ENCODE measurements at regions not wholly inside any gene's neighbourhood (a gene's known extent, or its start where the extent isn't known, plus 50 kb on each side); places are given as distances from the start of the nearest gene placed in this dataset.

GRCh38 chr13:103663996-103664395 is 597.8 kb upstream of the SLC10A2 start:
- CTCF ChIA-PET, result no interaction called here
- Histone ChIP-seq H3K36me3 (ENCODE audit: control insufficient read depth in 2 of 2, insufficient read depth in 1 of 2, low read length in 2 of 2) (no peaks in the 10 kb centered on the region), H3K4me3 (ENCODE audit: low read depth, low read length) (no peak overlapping the region), H3K4me1 (ENCODE audit: control insufficient read depth, insufficient read depth, low read length) (no peaks in the 10 kb centered on the region), H3K27ac (ENCODE audit: extremely low read depth, low read depth, low read length) (no peak overlapping the region), H3K9me3 (ENCODE audit: control insufficient read depth, insufficient read depth, low read depth, low read length) (no peaks in the 10 kb centered on the region)
- TF ChIP-seq, protein P1, sequence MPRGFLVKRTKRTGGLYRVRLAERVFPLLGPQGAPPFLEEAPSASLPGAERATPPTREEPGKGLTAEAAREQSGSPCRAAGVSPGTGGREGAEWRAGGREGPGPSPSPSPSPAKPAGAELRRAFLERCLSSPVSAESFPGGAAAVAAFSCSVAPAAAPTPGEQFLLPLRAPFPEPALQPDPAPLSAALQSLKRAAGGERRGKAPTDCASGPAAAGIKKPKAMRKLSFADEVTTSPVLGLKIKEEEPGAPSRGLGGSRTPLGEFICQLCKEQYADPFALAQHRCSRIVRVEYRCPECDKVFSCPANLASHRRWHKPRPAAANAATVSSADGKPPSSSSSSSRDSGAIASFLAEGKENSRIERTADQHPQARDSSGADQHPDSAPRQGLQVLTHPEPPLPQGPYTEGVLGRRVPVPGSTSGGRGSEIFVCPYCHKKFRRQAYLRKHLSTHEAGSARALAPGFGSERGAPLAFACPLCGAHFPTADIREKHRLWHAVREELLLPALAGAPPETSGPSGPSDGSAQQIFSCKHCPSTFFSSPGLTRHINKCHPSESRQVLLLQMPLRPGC (tag by site-specific recombination; IDR thresholded peaks at IDR 0.05), result no peak
- POLR2A ChIA-PET, result no interaction called here

GRCh38 chr13:103656311-103656710 is 590.1 kb upstream of the SLC10A2 start:
- no peak for TF ChIP-seq ZNF629 (tag by site-specific recombination; IDR thresholded peaks at IDR 0.05)
- TF ChIP-seq ZNF221 (tag by site-specific recombination; IDR thresholded peaks at IDR 0.05; ENCODE audit: borderline replicate concordance), result no peak
- TF ChIP-seq ZNF274 (IDR thresholded peaks at IDR 0.05; ENCODE audit: low read length), result no peak
- no peak for TF ChIP-seq ZNF274 (tag by site-specific recombination; IDR thresholded peaks at IDR 0.05; ENCODE audit: borderline replicate concordance)
- Histone ChIP-seq H3K27ac (ENCODE audit: extremely low read depth, low read depth, low read length) (no peak overlapping the region), H3K4me3 (ENCODE audit: low read depth, low read length) (no peak overlapping the region), H3K4me1 (ENCODE audit: control insufficient read depth, insufficient read depth, low read length) (no peaks in the 10 kb centered on the region), H3K9me3 (ENCODE audit: control insufficient read depth, insufficient read depth, low read depth, low read length) (no peaks in the 10 kb centered on the region), H3K36me3 (ENCODE audit: control insufficient read depth in 2 of 2, insufficient read depth in 1 of 2, low read length in 2 of 2) (no peaks in the 10 kb centered on the region)
- CTCF ChIA-PET, result no interaction called here
- POLR2A ChIA-PET, result no interaction called here

DNA sequence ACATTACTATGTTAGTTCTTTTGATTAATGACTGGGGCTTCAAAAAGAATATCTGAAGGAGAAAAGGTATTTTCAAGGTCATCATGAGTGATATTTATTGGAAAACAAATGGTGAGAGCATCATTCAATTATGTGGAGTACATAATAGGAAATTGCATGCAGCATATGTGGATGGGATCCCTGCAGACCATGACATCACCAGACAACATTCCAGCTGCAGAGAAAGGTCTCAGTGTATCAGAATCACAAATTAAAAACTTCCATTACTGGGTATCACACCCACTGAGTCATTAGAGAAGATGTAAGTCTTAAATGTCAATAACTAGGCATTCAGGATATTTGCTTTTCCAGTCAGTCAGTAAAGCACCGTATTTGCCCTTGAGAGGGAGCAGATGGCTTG is 574.4 kb upstream of the SLC10A2 start:
- POLR2A ChIA-PET, result no interaction called here
- Histone ChIP-seq H3K27ac (ENCODE audit: extremely low read depth, low read depth, low read length) (no peak overlapping the region), H3K4me1 (ENCODE audit: control insufficient read depth, insufficient read depth, low read length) (no peaks in the 10 kb centered on the region), H3K4me3 (ENCODE audit: low read depth, low read length) (no peak overlapping the region), H3K9me3 (ENCODE audit: control insufficient read depth, insufficient read depth, low read depth, low read length) (no peaks in the 10 kb centered on the region), H3K36me3 (ENCODE audit: control insufficient read depth in 2 of 2, insufficient read depth in 1 of 2, low read length in 2 of 2) (no peaks in the 10 kb centered on the region)
- TF ChIP-seq ZNF138 (tag by site-specific recombination; IDR thresholded peaks at IDR 0.05; ENCODE audit: borderline replicate concordance) (no peak), SCRT2 (tag by site-specific recombination; IDR thresholded peaks at IDR 0.05) (no peak), ZNF433 (tag by site-specific recombination; IDR thresholded peaks at IDR 0.05; ENCODE audit: low read depth) (no peak), ZNF473 (tag by site-specific recombination; IDR thresholded peaks at IDR 0.05) (no peak), ZSCAN30 (tag by site-specific recombination; IDR thresholded peaks at IDR 0.05) (no peak)
- TF ChIP-seq, protein P2, sequence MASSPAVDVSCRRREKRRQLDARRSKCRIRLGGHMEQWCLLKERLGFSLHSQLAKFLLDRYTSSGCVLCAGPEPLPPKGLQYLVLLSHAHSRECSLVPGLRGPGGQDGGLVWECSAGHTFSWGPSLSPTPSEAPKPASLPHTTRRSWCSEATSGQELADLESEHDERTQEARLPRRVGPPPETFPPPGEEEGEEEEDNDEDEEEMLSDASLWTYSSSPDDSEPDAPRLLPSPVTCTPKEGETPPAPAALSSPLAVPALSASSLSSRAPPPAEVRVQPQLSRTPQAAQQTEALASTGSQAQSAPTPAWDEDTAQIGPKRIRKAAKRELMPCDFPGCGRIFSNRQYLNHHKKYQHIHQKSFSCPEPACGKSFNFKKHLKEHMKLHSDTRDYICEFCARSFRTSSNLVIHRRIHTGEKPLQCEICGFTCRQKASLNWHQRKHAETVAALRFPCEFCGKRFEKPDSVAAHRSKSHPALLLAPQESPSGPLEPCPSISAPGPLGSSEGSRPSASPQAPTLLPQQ (tag by site-specific recombination; IDR thresholded peaks at IDR 0.05), result no peak
- TF ChIP-seq, protein P3, sequence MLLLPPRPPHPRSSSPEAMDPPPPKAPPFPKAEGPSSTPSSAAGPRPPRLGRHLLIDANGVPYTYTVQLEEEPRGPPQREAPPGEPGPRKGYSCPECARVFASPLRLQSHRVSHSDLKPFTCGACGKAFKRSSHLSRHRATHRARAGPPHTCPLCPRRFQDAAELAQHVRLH (tag by site-specific recombination; IDR thresholded peaks at IDR 0.05), result no peak
- TF ChIP-seq, protein P4, sequence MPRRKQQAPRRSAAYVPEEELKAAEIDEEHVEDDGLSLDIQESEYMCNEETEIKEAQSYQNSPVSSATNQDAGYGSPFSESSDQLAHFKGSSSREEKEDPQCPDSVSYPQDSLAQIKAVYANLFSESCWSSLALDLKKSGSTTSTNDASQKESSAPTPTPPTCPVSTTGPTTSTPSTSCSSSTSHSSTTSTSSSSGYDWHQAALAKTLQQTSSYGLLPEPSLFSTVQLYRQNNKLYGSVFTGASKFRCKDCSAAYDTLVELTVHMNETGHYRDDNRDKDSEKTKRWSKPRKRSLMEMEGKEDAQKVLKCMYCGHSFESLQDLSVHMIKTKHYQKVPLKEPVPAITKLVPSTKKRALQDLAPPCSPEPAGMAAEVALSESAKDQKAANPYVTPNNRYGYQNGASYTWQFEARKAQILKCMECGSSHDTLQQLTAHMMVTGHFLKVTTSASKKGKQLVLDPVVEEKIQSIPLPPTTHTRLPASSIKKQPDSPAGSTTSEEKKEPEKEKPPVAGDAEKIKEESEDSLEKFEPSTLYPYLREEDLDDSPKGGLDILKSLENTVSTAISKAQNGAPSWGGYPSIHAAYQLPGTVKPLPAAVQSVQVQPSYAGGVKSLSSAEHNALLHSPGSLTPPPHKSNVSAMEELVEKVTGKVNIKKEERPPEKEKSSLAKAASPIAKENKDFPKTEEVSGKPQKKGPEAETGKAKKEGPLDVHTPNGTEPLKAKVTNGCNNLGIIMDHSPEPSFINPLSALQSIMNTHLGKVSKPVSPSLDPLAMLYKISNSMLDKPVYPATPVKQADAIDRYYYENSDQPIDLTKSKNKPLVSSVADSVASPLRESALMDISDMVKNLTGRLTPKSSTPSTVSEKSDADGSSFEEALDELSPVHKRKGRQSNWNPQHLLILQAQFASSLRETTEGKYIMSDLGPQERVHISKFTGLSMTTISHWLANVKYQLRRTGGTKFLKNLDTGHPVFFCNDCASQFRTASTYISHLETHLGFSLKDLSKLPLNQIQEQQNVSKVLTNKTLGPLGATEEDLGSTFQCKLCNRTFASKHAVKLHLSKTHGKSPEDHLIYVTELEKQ (tag by site-specific recombination; IDR thresholded peaks at IDR 0.05; ENCODE audit: borderline replicate concordance), result no peak
- CTCF ChIA-PET, result no interaction called here
